ENCODE measurements at regions not wholly inside any gene's neighbourhood (a gene's known extent, or its start where the extent isn't known, plus 50 kb on each side); places are given as distances from the start of the nearest gene placed in this dataset.

DNA sequence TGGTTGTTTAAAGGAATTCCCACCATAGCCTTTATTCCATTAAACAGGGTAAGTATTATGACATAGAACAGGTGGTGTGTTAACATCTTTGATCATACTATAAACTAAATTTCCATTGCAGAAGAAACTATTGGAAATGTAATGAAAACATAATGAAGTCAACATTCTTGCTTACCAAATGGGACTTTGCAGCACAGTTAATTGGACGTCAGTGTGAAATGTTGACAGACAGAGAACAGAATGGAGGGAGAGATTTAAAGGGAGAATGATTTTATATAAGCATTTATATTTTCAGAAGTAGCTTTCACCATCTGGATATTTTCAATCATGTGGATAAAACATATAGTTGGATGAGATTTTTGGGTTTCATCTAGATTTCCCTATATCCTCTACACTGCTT, 311.3 kb downstream of the TUSC1 start:
- no TSS peak for BruUV-seq (replicated peaks)
- no peaks in the 10 kb centered on the region for H3K4me1 ChIP-seq (ENCODE audit: insufficient read depth, low read length)
- H3K79me2 ChIP-seq (ENCODE audit: insufficient read depth, low read length): no peaks in the 10 kb centered on the region
- no peaks in the 10 kb centered on the region for H4K20me1 ChIP-seq (ENCODE audit: insufficient read depth, low read length)
- no peak for DNase-seq (ENCODE audit: low spot score)
- ChIA-PET CTCF (ENCODE audit: low intra/inter-chr PET ratio, low total read pairs) (no interaction called here), POLR2A (no interaction called here)
- ATAC-seq: no peak
- no peak overlapping the region for H3K4me3 ChIP-seq (replicated peaks in 1 of 3; ENCODE audit: insufficient read depth in 1 of 3, low read depth in 2 of 3, low read length in 3 of 3)
- WGBS (ENCODE audit: low lambda C conversion rate): 0% methylated on average over 1 of the region's 1 CpG
- TF ChIP-seq, protein P1, sequence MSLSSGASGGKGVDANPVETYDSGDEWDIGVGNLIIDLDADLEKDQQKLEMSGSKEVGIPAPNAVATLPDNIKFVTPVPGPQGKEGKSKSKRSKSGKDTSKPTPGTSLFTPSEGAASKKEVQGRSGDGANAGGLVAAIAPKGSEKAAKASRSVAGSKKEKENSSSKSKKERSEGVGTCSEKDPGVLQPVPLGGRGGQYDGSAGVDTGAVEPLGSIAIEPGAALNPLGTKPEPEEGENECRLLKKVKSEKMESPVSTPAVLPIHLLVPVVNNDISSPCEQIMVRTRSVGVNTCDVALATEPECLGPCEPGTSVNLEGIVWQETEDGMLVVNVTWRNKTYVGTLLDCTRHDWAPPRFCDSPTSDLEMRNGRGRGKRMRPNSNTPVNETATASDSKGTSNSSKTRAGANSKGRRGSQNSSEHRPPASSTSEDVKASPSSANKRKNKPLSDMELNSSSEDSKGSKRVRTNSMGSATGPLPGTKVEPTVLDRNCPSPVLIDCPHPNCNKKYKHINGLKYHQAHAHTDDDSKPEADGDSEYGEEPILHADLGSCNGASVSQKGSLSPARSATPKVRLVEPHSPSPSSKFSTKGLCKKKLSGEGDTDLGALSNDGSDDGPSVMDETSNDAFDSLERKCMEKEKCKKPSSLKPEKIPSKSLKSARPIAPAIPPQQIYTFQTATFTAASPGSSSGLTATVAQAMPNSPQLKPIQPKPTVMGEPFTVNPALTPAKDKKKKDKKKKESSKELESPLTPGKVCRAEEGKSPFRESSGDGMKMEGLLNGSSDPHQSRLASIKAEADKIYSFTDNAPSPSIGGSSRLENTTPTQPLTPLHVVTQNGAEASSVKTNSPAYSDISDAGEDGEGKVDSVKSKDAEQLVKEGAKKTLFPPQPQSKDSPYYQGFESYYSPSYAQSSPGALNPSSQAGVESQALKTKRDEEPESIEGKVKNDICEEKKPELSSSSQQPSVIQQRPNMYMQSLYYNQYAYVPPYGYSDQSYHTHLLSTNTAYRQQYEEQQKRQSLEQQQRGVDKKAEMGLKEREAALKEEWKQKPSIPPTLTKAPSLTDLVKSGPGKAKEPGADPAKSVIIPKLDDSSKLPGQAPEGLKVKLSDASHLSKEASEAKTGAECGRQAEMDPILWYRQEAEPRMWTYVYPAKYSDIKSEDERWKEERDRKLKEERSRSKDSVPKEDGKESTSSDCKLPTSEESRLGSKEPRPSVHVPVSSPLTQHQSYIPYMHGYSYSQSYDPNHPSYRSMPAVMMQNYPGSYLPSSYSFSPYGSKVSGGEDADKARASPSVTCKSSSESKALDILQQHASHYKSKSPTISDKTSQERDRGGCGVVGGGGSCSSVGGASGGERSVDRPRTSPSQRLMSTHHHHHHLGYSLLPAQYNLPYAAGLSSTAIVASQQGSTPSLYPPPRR (CRISPR knock-in tag; IDR thresholded peaks at IDR 0.05; ENCODE audit: borderline replicate concordance): no peak
- no peak for TF ChIP-seq KLF16 (CRISPR knock-in tag; IDR thresholded peaks at IDR 0.05)
- TF ChIP-seq ZNF468 (CRISPR knock-in tag; IDR thresholded peaks at IDR 0.05): no peak
- TF ChIP-seq ZNF766 (CRISPR knock-in tag; IDR thresholded peaks at IDR 0.05; ENCODE audit: borderline replicate concordance): no peak
- TF ChIP-seq DNMT3B (CRISPR knock-in tag; conservative IDR thresholded peaks at IDR 0.05): no peak
- TF ChIP-seq ZNF3 (CRISPR knock-in tag; IDR thresholded peaks at IDR 0.05): no peak
- TF ChIP-seq ZNF543 (CRISPR knock-in tag; IDR thresholded peaks at IDR 0.05): no peak
- no peak for TF ChIP-seq HDAC2 (CRISPR knock-in tag; IDR thresholded peaks at IDR 0.05)
- no peak for TF ChIP-seq RCOR2 (CRISPR knock-in tag; IDR thresholded peaks at IDR 0.05)
- TF ChIP-seq POLR2G (IDR thresholded peaks at IDR 0.05; ENCODE audit: low read depth, low read length): no peak
- no peak for TF ChIP-seq SRF (IDR thresholded peaks at IDR 0.05; ENCODE audit: low read depth, low read length)
- no peak for TF ChIP-seq ZNF17 (CRISPR knock-in tag; IDR thresholded peaks at IDR 0.05)
- TF ChIP-seq ZNF619 (CRISPR knock-in tag; IDR thresholded peaks at IDR 0.05): no peak
- TF ChIP-seq, protein P2, sequence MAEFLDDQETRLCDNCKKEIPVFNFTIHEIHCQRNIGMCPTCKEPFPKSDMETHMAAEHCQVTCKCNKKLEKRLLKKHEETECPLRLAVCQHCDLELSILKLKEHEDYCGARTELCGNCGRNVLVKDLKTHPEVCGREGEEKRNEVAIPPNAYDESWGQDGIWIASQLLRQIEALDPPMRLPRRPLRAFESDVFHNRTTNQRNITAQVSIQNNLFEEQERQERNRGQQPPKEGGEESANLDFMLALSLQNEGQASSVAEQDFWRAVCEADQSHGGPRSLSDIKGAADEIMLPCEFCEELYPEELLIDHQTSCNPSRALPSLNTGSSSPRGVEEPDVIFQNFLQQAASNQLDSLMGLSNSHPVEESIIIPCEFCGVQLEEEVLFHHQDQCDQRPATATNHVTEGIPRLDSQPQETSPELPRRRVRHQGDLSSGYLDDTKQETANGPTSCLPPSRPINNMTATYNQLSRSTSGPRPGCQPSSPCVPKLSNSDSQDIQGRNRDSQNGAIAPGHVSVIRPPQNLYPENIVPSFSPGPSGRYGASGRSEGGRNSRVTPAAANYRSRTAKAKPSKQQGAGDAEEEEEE (CRISPR knock-in tag; IDR thresholded peaks at IDR 0.05; ENCODE audit: borderline replicate concordance): no peak
- TF ChIP-seq GPN1 (CRISPR knock-in tag; IDR thresholded peaks at IDR 0.05; ENCODE audit: borderline replicate concordance): no peak
- TF ChIP-seq BCL6 (CRISPR knock-in tag; IDR thresholded peaks at IDR 0.05): no peak
- TF ChIP-seq SNAI1 (CRISPR knock-in tag; IDR thresholded peaks at IDR 0.05; ENCODE audit: borderline replicate concordance): no peak
- no peak for TF ChIP-seq ZNF563 (CRISPR knock-in tag; IDR thresholded peaks at IDR 0.05)
- TF ChIP-seq KDM6A (CRISPR knock-in tag; IDR thresholded peaks at IDR 0.05; ENCODE audit: low read depth): no peak
- no peaks in the 10 kb centered on the region for H3K27me3 ChIP-seq (ENCODE audit: control insufficient read depth in 1 of 2, insufficient read depth in 2 of 2, low read length in 2 of 2)
- H3K27ac ChIP-seq (ENCODE audit: extremely low read length, insufficient read depth, low read length): no peak overlapping the region
- no peak for FAIRE-seq
- no peak overlapping the region for H3K4me2 ChIP-seq (ENCODE audit: low read depth, low read length)
- peaks cover 18% of the 10 kb centered on the region for H3K9me3 ChIP-seq (ENCODE audit: low read length)
- intact Hi-C loops (cut with micrococcal nuclease; ENCODE audit: unreplicated experiment): no loop called here
- H3K36me3 ChIP-seq (replicated peaks in 1 of 2; ENCODE audit: control insufficient read depth in 1 of 2, insufficient read depth in 2 of 2, low read length in 2 of 2): no peaks in the 10 kb centered on the region
- H3K9ac ChIP-seq (ENCODE audit: insufficient read depth, low read depth, low read length): no peak overlapping the region
- H2AFZ ChIP-seq (ENCODE audit: low read length): no peak overlapping the region
- in situ Hi-C loops (cut with HindIII; ENCODE audit: extremely low pct_ligation_motif_present, low pct_unique_long_range_greater_than_20kb): no loop called here

Data from HepG2 (cell line).